ENCODE measurements at regions not wholly inside any gene's neighbourhood (a gene's known extent, or its start where the extent isn't known, plus 50 kb on each side); places are given as distances from the start of the nearest gene placed in this dataset.

- Histone ChIP-seq H3K79me2 (ENCODE audit: insufficient read depth, low read length) (no peaks in the 10 kb centered on the region), H4K20me1 (ENCODE audit: insufficient read depth, low read length) (no peaks in the 10 kb centered on the region), H3K36me3 (ENCODE audit: insufficient read depth, low read length) (no peaks in the 10 kb centered on the region), H3K4me1 (ENCODE audit: insufficient read depth, low read length) (no peaks in the 10 kb centered on the region), H3K27me3 (ENCODE audit: insufficient read depth, low read length) (no peaks in the 10 kb centered on the region), H2AFZ (ENCODE audit: low read length) (no peak overlapping the region), H3K4me2 (ENCODE audit: insufficient read depth, low read length) (no peak overlapping the region), H3K9me3 (ENCODE audit: low read depth, low read length) (no peaks in the 10 kb centered on the region), H3K4me3 (ENCODE audit: insufficient read depth, low read length) (no peak overlapping the region), H3K27ac (ENCODE audit: low read depth, low read length) (no peak overlapping the region)
- no peak for DNase-seq (ENCODE audit: insufficient read length, low spot score, missing footprints)
- TF ChIP-seq CTCF (IDR thresholded peaks at IDR 0.05; ENCODE audit: extremely low read depth, low read depth, low read length) = no peak
These were observed 131.2 kb upstream of the HDDC2 start for GRCh38 chr6:125432963-125433362.

- H3K9me3 ChIP-seq (ENCODE audit: low read depth, low read length) = no peaks in the 10 kb centered on the region
- no peaks in the 10 kb centered on the region for H4K20me1 ChIP-seq (ENCODE audit: insufficient read depth, low read length)
- H3K27me3 ChIP-seq (ENCODE audit: insufficient read depth, low read length) = no peaks in the 10 kb centered on the region
- H2AFZ ChIP-seq (ENCODE audit: low read length) = no peak overlapping the region
- no peaks in the 10 kb centered on the region for H3K4me1 ChIP-seq (ENCODE audit: insufficient read depth, low read length)
- no peak for DNase-seq (ENCODE audit: insufficient read length, low spot score, missing footprints)
- H3K27ac ChIP-seq (ENCODE audit: low read depth, low read length) = no peak overlapping the region
- no peak overlapping the region for H3K4me3 ChIP-seq (ENCODE audit: insufficient read depth, low read length)
- no peak for TF ChIP-seq CTCF (IDR thresholded peaks at IDR 0.05; ENCODE audit: extremely low read depth, low read depth, low read length)
- no peaks in the 10 kb centered on the region for H3K79me2 ChIP-seq (ENCODE audit: insufficient read depth, low read length)
- no peak overlapping the region for H3K4me2 ChIP-seq (ENCODE audit: insufficient read depth, low read length)
- H3K36me3 ChIP-seq (ENCODE audit: insufficient read depth, low read length) = no peaks in the 10 kb centered on the region
These were observed 133.0 kb upstream of the HDDC2 start for GRCh38 chr6:125434760-125435159.

- H3K9me3 ChIP-seq (ENCODE audit: low read depth, low read length) = no peaks in the 10 kb centered on the region
- no peaks in the 10 kb centered on the region for H3K27me3 ChIP-seq (ENCODE audit: insufficient read depth, low read length)
- H3K79me2 ChIP-seq (ENCODE audit: insufficient read depth, low read length) = no peaks in the 10 kb centered on the region
- H3K27ac ChIP-seq (ENCODE audit: low read depth, low read length) = no peak overlapping the region
- H3K36me3 ChIP-seq (ENCODE audit: insufficient read depth, low read length) = no peaks in the 10 kb centered on the region
- peaks cover 2% of the 10 kb centered on the region for H3K4me1 ChIP-seq (ENCODE audit: insufficient read depth, low read length)
- no peaks in the 10 kb centered on the region for H4K20me1 ChIP-seq (ENCODE audit: insufficient read depth, low read length)
- H3K4me2 ChIP-seq (ENCODE audit: insufficient read depth, low read length) = no peak overlapping the region
- no peak overlapping the region for H3K4me3 ChIP-seq (ENCODE audit: insufficient read depth, low read length)
- TF ChIP-seq CTCF (IDR thresholded peaks at IDR 0.05; ENCODE audit: extremely low read depth, low read depth, low read length) = no peak
- no peak overlapping the region for H2AFZ ChIP-seq (ENCODE audit: low read length)
- no peak for DNase-seq (ENCODE audit: insufficient read length, low spot score, missing footprints)
These were observed 137.7 kb upstream of the HDDC2 start for GRCh38 chr6:125439512-125439911.

- H3K4me2 ChIP-seq (ENCODE audit: insufficient read depth, low read length) = no peak overlapping the region
- no peaks in the 10 kb centered on the region for H3K79me2 ChIP-seq (ENCODE audit: insufficient read depth, low read length)
- no peaks in the 10 kb centered on the region for H4K20me1 ChIP-seq (ENCODE audit: insufficient read depth, low read length)
- no peak overlapping the region for H3K27ac ChIP-seq (ENCODE audit: low read depth, low read length)
- H3K9me3 ChIP-seq (ENCODE audit: low read depth, low read length) = no peaks in the 10 kb centered on the region
- peaks cover 2% of the 10 kb centered on the region for H3K4me1 ChIP-seq (ENCODE audit: insufficient read depth, low read length)
- no peaks in the 10 kb centered on the region for H3K27me3 ChIP-seq (ENCODE audit: insufficient read depth, low read length)
- peak; percentile 26 for DNase-seq (ENCODE audit: insufficient read length, low spot score, missing footprints)
- TF ChIP-seq CTCF (IDR thresholded peaks at IDR 0.05; ENCODE audit: extremely low read depth, low read depth, low read length) = no peak
- no peak overlapping the region for H3K4me3 ChIP-seq (ENCODE audit: insufficient read depth, low read length)
- H3K36me3 ChIP-seq (ENCODE audit: insufficient read depth, low read length) = no peaks in the 10 kb centered on the region
- peak overlapping the region; percentile 51 for H2AFZ ChIP-seq (ENCODE audit: low read length)
These were observed 142.5 kb upstream of the HDDC2 start for GRCh38 chr6:125444006-125444923.
